Panc1 (cell line): ENCODE measurements at regions not wholly inside any gene's neighbourhood (a gene's known extent, or its start where the extent isn't known, plus 50 kb on each side); places are given as distances from the start of the nearest gene placed in this dataset.

Source experiments
- ATAC-seq: fragments of 200-7000 bp; cut with Tn5 transposase; 2 replicates; pipeline ENCODE4 v1.9.1; 2020; ENCODE audit warnings: mild to moderate bottlenecking, moderate library complexity
- BruUV-seq: library from RNA; stranded (reverse); fragments of 400-500 nt; replicated peaks from 2 replicates; lab custom pipeline; 2021; lab: Mats Ljungman, UMichigan
- CTCF ChIA-PET: fragments of 300-600 bp; sonication (Branson Sonifier 250); formaldehyde crosslinking; loops from one replicate; lab custom pipeline; 2022; ENCODE audit warnings: antibody characterized with exemption; lab: Charles Lee
- POLR2A ChIA-PET: fragments of 300-600 bp; sonication (Branson Sonifier 250); formaldehyde crosslinking; loops from one replicate; lab custom pipeline; 2022; ENCODE audit warnings: antibody characterized with exemption; lab: Charles Lee
- DNase-seq: peaks from one replicate; pipeline ENCODE4 v3.0.0-alpha.2; 2010; ENCODE audit warnings: low read depth, low spot score
- H3K27ac ChIP-seq: 2 replicates; pipeline ENCODE4 v1.5.1; 2011; ENCODE audit warnings: mild to moderate bottlenecking, low read length, inconsistent platforms
- H3K27me3 ChIP-seq: fragments of 200-500 bp; sonication (Bioruptor generic); 2 replicates; pipeline ENCODE4 v1.6.0; 2014; ENCODE audit warnings: low read length, inconsistent platforms; ENCODE audit not compliant: control insufficient read depth, insufficient read depth
- H3K36me3 ChIP-seq: fragments of 200-500 bp; sonication (Bioruptor generic); 2 replicates; pipeline ENCODE4 v1.5.1; 2014; ENCODE audit warnings: inconsistent platforms, mild to moderate bottlenecking, low read length, moderate library complexity; ENCODE audit not compliant: control insufficient read depth, insufficient read depth
- H3K4me1 ChIP-seq: 2 replicates; pipeline ENCODE4 v1.5.1; 2011; ENCODE audit warnings: inconsistent platforms, mild to moderate bottlenecking, low read length, moderate library complexity; ENCODE audit not compliant: control insufficient read depth, insufficient read depth
- H3K4me3 ChIP-seq, 2 experiments: 2 replicates each; pipeline ENCODE4 v1.5.1; 2011 to 2012; ENCODE audit warnings: low read depth in 2 of 2, low read length in 2 of 2, mild to moderate bottlenecking in 2 of 2, inconsistent platforms in 1 of 2, moderate library complexity in 1 of 2
- H3K9me3 ChIP-seq: fragments of 200-500 bp; sonication (Bioruptor generic); 2 replicates; pipeline ENCODE4 v1.5.1; 2014; ENCODE audit warnings: low read depth, mild to moderate bottlenecking, inconsistent platforms, low read length, moderate library complexity; ENCODE audit not compliant: control insufficient read depth, insufficient read depth
- POLR2AphosphoS5 ChIP-seq: IDR thresholded peaks from 2 replicates; pipeline ENCODE4 v1.6.1; 2012; ENCODE audit warnings: mild to moderate bottlenecking, low read depth, low read length, moderate library complexity
- REST ChIP-seq, 2 experiments: IDR thresholded peaks; 2 replicates each; pipeline ENCODE4 v1.6.1; 2011 to 2012; ENCODE audit warnings: low read depth in 2 of 2, control low read depth in 1 of 2, low read length in 1 of 2, mild to moderate bottlenecking in 1 of 2, moderate library complexity in 1 of 2; ENCODE audit not compliant: insufficient read depth in 1 of 2
- SIN3A ChIP-seq: IDR thresholded peaks from 2 replicates; pipeline ENCODE4 v1.6.1; 2012; ENCODE audit warnings: low read depth, mild to moderate bottlenecking, low read length, moderate library complexity, borderline replicate concordance; ENCODE audit not compliant: insufficient read depth
- TCF7L2 ChIP-seq: IDR thresholded peaks from 2 replicates; pipeline ENCODE4 v1.6.1; 2011; ENCODE audit warnings: mild to moderate bottlenecking, low read depth, low read length, inconsistent platforms
- in situ Hi-C: cut with HindIII; loops from 2 replicates; pipeline ENCODE4 v1.10.0; 2016; ENCODE audit warnings: low sequenced_read_pairs, low pct_unique_long_range_greater_than_20kb
- intact Hi-C: fragments of 100-400 bp; cut with micrococcal nuclease; formaldehyde crosslinking; loops from one replicate; pipeline ENCODE4 v1.10.0; 2022; ENCODE audit not compliant: unreplicated experiment
- TF ChIP-seq, protein P1 (sequence below): fragments of 450-650 bp; IDR thresholded peaks from 2 replicates; pipeline ENCODE4 v1.5.1; 2017; ENCODE audit warnings: mild to moderate bottlenecking

DNA sequence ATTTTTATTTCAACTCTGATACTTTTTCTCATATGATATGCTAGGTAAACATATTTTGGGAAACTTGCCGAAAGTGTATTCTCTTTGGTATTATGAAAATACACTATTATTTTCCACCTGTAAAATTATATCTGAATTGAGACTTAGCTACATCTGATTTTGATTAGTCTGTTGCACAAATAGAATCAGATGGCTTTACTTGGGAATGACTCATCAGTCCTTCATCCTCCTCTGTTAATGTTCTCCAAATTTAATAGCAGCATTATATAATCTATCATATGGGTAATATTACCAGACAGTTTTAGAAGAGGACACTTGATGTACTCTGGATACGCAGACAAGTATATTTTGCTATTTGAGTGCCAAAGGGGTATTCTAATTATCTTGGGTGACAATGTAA lies 245.3 kb downstream of the CTH start:
- CTCF ChIA-PET = no interaction called here
- H3K4me3 ChIP-seq = no peak overlapping the region
- no peak for ATAC-seq
- no peaks in the 10 kb centered on the region for H3K27me3 ChIP-seq
- intact Hi-C loops (no loop called here), in situ Hi-C loops (no loop called here)
- DNase-seq = no peak
- H3K27ac ChIP-seq = no peak overlapping the region
- H3K36me3 ChIP-seq = no peaks in the 10 kb centered on the region
- H3K9me3 ChIP-seq = no peaks in the 10 kb centered on the region
- POLR2A ChIA-PET = no interaction called here
- no TSS peak for BruUV-seq
- no peak for TF ChIP-seq REST (IDR thresholded peaks at IDR 0.05; ENCODE audit: insufficient read depth in 1 of 2, low read depth in 2 of 2, low read length in 1 of 2)
- TF ChIP-seq, protein P1, sequence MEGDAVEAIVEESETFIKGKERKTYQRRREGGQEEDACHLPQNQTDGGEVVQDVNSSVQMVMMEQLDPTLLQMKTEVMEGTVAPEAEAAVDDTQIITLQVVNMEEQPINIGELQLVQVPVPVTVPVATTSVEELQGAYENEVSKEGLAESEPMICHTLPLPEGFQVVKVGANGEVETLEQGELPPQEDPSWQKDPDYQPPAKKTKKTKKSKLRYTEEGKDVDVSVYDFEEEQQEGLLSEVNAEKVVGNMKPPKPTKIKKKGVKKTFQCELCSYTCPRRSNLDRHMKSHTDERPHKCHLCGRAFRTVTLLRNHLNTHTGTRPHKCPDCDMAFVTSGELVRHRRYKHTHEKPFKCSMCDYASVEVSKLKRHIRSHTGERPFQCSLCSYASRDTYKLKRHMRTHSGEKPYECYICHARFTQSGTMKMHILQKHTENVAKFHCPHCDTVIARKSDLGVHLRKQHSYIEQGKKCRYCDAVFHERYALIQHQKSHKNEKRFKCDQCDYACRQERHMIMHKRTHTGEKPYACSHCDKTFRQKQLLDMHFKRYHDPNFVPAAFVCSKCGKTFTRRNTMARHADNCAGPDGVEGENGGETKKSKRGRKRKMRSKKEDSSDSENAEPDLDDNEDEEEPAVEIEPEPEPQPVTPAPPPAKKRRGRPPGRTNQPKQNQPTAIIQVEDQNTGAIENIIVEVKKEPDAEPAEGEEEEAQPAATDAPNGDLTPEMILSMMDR = no peak
- TF ChIP-seq SIN3A = no peak
- TF ChIP-seq TCF7L2 = no peak
- TF ChIP-seq POLR2AphosphoS5 = no peak
- no peaks in the 10 kb centered on the region for H3K4me1 ChIP-seq

DNA sequence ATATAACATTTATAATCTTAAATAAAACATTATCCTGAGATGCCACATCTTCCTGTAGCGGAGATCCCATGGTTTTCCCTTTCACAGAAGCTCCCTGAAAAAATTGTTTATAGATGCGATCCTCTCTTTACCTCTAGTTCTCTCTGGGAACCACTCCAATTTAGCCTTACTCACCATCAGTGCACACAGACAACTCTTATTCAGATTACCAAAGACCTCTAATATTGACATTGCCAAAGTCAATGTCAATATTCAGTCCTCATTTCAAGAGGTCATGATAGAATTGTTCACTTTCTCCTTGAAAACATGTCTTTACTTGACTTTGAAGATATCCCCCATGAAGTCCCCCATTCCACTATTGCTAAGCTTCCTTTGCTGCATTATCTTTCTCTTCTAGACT lies 248.8 kb downstream of the CTH start:
- intact Hi-C loops = no loop called here
- Histone ChIP-seq H3K27ac (no peak overlapping the region), H3K9me3 (no peaks in the 10 kb centered on the region), H3K27me3 (no peaks in the 10 kb centered on the region), H3K4me1 (no peaks in the 10 kb centered on the region), H3K36me3 (no peaks in the 10 kb centered on the region), H3K4me3 (no peak overlapping the region)
- ChIA-PET CTCF (no interaction called here), POLR2A (no interaction called here)
- ATAC-seq = no peak
- BruUV-seq = no TSS peak
- TF ChIP-seq TCF7L2 (no peak), SIN3A (no peak), REST (IDR thresholded peaks at IDR 0.05; ENCODE audit: insufficient read depth in 1 of 2, low read depth in 2 of 2, low read length in 1 of 2) (no peak), POLR2AphosphoS5 (no peak)
- TF ChIP-seq, protein P1 = no peak
- DNase-seq = no peak
- in situ Hi-C loops = no loop called here
